22Rv1 (cell line): ENCODE measurements at regions not wholly inside any gene's neighbourhood (a gene's known extent, or its start where the extent isn't known, plus 50 kb on each side); places are given as distances from the start of the nearest gene placed in this dataset.

ENCODE experiments used
- CTCF ChIP-seq: fragments of 450-650 bp; IDR thresholded peaks from 2 replicates; pipeline ENCODE4 v1.5.1; 2017; ENCODE audit warnings: mild to moderate bottlenecking
- ZFX ChIP-seq: fragments of 450-650 bp; IDR thresholded peaks from 2 replicates; pipeline ENCODE4 v1.6.1; 2017; ENCODE audit warnings: antibody characterized with exemption, borderline replicate concordance

GRCh38 chr4:100588076-100588475, 70.3 kb upstream of the EMCN start:
- TF ChIP-seq CTCF = no peak
- TF ChIP-seq ZFX = no peak
